ENCODE measurements at regions not wholly inside any gene's neighbourhood (a gene's known extent, or its start where the extent isn't known, plus 50 kb on each side); places are given as distances from the start of the nearest gene placed in this dataset.

- no peak for DNase-seq
Observed at GRCh38 chr13:30151388-30151787, 156.0 kb downstream of the KATNAL1 start.

- no peak for DNase-seq
Observed at GRCh38 chr13:30149248-30149647, 158.1 kb downstream of the KATNAL1 start.

- no peak for DNase-seq
Observed at GRCh38 chr13:30148786-30149185, 158.6 kb downstream of the KATNAL1 start.

- DNase-seq: no peak
Observed at GRCh38 chr13:30148171-30148754, 159.1 kb downstream of the KATNAL1 start.

- DNase-seq: no peak
Observed at GRCh38 chr13:30147421-30147820, 159.9 kb downstream of the KATNAL1 start.

GRCh38 chr13:30147015-30147414 lies 160.3 kb downstream of the KATNAL1 start:
- DNase-seq: no peak

- no peak for DNase-seq
Observed at GRCh38 chr13:30145709-30146367, 161.5 kb downstream of the KATNAL1 start.

GRCh38 chr13:30143666-30144400 lies 163.5 kb downstream of the KATNAL1 start:
- DNase-seq: no peak

GRCh38 chr13:30142486-30143211 lies 164.7 kb downstream of the KATNAL1 start:
- no peak for DNase-seq

GRCh38 chr13:30141775-30142485 lies 165.4 kb downstream of the KATNAL1 start:
- DNase-seq: no peak

GRCh38 chr13:30140973-30141372 lies 166.4 kb downstream of the KATNAL1 start:
- no peak for DNase-seq

GRCh38 chr13:30138511-30138910 lies 168.8 kb downstream of the KATNAL1 start:
- DNase-seq: no peak

GRCh38 chr13:30135868-30136267 lies 171.5 kb downstream of the KATNAL1 start:
- DNase-seq: no peak

GRCh38 chr13:30135351-30135750 lies 172.0 kb downstream of the KATNAL1 start:
- no peak for DNase-seq

- DNase-seq: no peak
Observed at GRCh38 chr13:30134578-30134977, 172.8 kb downstream of the KATNAL1 start.

GRCh38 chr13:30133996-30134395 lies 173.4 kb downstream of the KATNAL1 start:
- no peak for DNase-seq

GRCh38 chr13:30133554-30133912 lies 173.8 kb downstream of the KATNAL1 start:
- no peak for DNase-seq

GRCh38 chr13:30132623-30133553 lies 174.5 kb downstream of the KATNAL1 start:
- peak; percentile 85 for DNase-seq

- no peak for DNase-seq
Observed at GRCh38 chr13:30129411-30129810, 177.9 kb downstream of the KATNAL1 start.

GRCh38 chr13:30128591-30128990 lies 178.8 kb downstream of the KATNAL1 start:
- DNase-seq: no peak

- no peak for DNase-seq
Observed at GRCh38 chr13:30128095-30128494, 179.3 kb downstream of the KATNAL1 start.

GRCh38 chr13:30126903-30127428 lies 180.4 kb downstream of the KATNAL1 start:
- no peak for DNase-seq
